HCT116 (cell line): ENCODE measurements at regions not wholly inside any gene's neighbourhood (a gene's known extent, or its start where the extent isn't known, plus 50 kb on each side); places are given as distances from the start of the nearest gene placed in this dataset.

Experiments used
- CEBPB ChIP-seq: IDR thresholded peaks from 2 replicates; pipeline ENCODE4 v1.6.1; 2012; ENCODE audit warnings: low read depth
- CTCF ChIP-seq, 3 experiments: fragments of 200-600 bp in 1 of 3; sonication (generic) in 1 of 3; IDR thresholded peaks in 2 of 3; conservative IDR thresholded peaks in 1 of 3; 2 replicates each; pipeline ENCODE4 v1.5.1; 2012 to 2017; ENCODE audit warnings: low read depth in 2 of 3, low read length in 2 of 3, antibody characterized with exemption in 1 of 3, borderline replicate concordance in 1 of 3, control low read depth in 1 of 3, mild to moderate bottlenecking in 1 of 3, mixed read lengths in 1 of 3, mixed run types in 1 of 3, moderate library complexity in 1 of 3; ENCODE audit not compliant: insufficient read depth in 1 of 3
- EGR1 ChIP-seq: IDR thresholded peaks from 2 replicates; pipeline ENCODE4 v1.6.1; 2012; ENCODE audit warnings: low read depth
- EZH2 ChIP-seq: fragments of 200-600 bp; sonication (generic); IDR thresholded peaks from 2 replicates; pipeline ENCODE4 v1.6.1; 2017; ENCODE audit warnings: antibody characterized with exemption, mixed run types
- EZH2phosphoT487 ChIP-seq: fragments of 200-600 bp; IDR thresholded peaks from 2 replicates; pipeline ENCODE4 v1.6.1; 2018; ENCODE audit warnings: antibody characterized with exemption, borderline replicate concordance
- FOSL1 ChIP-seq: IDR thresholded peaks from 2 replicates; pipeline ENCODE4 v1.6.1; 2012; ENCODE audit warnings: low read depth
- JUND ChIP-seq: IDR thresholded peaks from 2 replicates; pipeline ENCODE4 v1.6.1; 2012
- MAX ChIP-seq: IDR thresholded peaks from 2 replicates; pipeline ENCODE4 v1.6.1; 2012
- POLR2A ChIP-seq: IDR thresholded peaks from 2 replicates; pipeline ENCODE4 v1.7.0; 2011; ENCODE audit warnings: borderline replicate concordance; ENCODE audit not compliant: insufficient read depth, insufficient read length; ENCODE audit errors: extremely low read depth
- POLR2AphosphoS5 ChIP-seq: IDR thresholded peaks from 2 replicates; pipeline ENCODE4 v1.6.1; 2011; ENCODE audit warnings: mild to moderate bottlenecking, low read depth, low read length, moderate library complexity
- REST ChIP-seq: IDR thresholded peaks from 2 replicates; pipeline ENCODE4 v1.6.1; 2012; ENCODE audit warnings: low read depth

GRCh38 chr2:59720296-59720866 lies 833.1 kb downstream of the BCL11A start:
- TF ChIP-seq EZH2, result no peak
- TF ChIP-seq POLR2AphosphoS5, result no peak
- TF ChIP-seq EZH2phosphoT487, result no peak
- no peak for TF ChIP-seq POLR2A
- no peak for TF ChIP-seq CTCF (IDR thresholded peaks at IDR 0.05 in 2 of 3, conservative IDR thresholded peaks at IDR 0.05 in 1 of 3; ENCODE audit: borderline replicate concordance in 1 of 3, insufficient read depth in 1 of 3, low read depth in 2 of 3, low read length in 2 of 3)
- no peak for TF ChIP-seq CEBPB
- TF ChIP-seq FOSL1, result no peak
- no peak for TF ChIP-seq MAX
- TF ChIP-seq REST, result no peak
- TF ChIP-seq EGR1, result no peak
- TF ChIP-seq JUND, result no peak
